OCI-LY7 (cell line): ENCODE measurements at regions not wholly inside any gene's neighbourhood (a gene's known extent, or its start where the extent isn't known, plus 50 kb on each side); places are given as distances from the start of the nearest gene placed in this dataset.

Experiments
- EZH2phosphoT487 ChIP-seq: fragments of 200-600 bp; sonication (generic); IDR thresholded peaks from 2 replicates; pipeline ENCODE4 v1.6.1; 2018; ENCODE audit warnings: low read depth, borderline replicate concordance, mild to moderate bottlenecking, mixed run types, antibody characterized with exemption, low read length, moderate library complexity, mixed read lengths
- TF ChIP-seq, protein P1 (sequence below): fragments of 200-600 bp; sonication (generic); conservative IDR thresholded peaks from 2 replicates; pipeline ENCODE4 v1.5.1; 2014; ENCODE audit warnings: mild to moderate bottlenecking, antibody characterized with exemption, low read length, moderate library complexity, mixed read lengths

DNA sequence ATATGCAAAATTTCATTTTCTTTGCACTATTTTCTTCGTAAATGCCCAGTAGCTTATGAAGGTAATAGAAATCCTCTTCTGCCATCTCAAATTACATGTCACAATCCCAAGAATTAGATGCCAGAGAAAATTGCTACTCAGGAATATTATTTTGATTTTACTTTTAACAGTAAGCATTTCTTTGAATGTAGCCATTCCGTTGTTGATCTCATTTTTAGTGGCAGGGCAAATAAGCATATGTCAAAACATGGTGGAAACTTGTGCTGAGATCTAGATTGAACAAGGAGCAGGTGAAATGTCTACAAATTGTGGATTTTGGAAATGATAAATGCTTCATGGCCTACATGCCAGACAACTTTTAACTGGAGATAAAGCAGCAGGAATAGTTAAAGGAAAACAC lies 291.8 kb downstream of the SDHAF3 start:
- TF ChIP-seq, protein P1, sequence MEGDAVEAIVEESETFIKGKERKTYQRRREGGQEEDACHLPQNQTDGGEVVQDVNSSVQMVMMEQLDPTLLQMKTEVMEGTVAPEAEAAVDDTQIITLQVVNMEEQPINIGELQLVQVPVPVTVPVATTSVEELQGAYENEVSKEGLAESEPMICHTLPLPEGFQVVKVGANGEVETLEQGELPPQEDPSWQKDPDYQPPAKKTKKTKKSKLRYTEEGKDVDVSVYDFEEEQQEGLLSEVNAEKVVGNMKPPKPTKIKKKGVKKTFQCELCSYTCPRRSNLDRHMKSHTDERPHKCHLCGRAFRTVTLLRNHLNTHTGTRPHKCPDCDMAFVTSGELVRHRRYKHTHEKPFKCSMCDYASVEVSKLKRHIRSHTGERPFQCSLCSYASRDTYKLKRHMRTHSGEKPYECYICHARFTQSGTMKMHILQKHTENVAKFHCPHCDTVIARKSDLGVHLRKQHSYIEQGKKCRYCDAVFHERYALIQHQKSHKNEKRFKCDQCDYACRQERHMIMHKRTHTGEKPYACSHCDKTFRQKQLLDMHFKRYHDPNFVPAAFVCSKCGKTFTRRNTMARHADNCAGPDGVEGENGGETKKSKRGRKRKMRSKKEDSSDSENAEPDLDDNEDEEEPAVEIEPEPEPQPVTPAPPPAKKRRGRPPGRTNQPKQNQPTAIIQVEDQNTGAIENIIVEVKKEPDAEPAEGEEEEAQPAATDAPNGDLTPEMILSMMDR: no peak
- no peak for TF ChIP-seq EZH2phosphoT487
